H1 (cell line): ENCODE measurements at regions not wholly inside any gene's neighbourhood (a gene's known extent, or its start where the extent isn't known, plus 50 kb on each side); places are given as distances from the start of the nearest gene placed in this dataset.

Source experiments
- CTCF ChIA-PET: fragments of 300-600 bp; sonication (Branson Sonifier 250); formaldehyde crosslinking; loops from one replicate; lab custom pipeline; 2021; ENCODE audit not compliant: partially characterized antibody; lab: Charles Lee
- POLR2A ChIA-PET: fragments of 300-600 bp; sonication (Branson Sonifier 250); formaldehyde crosslinking; loops from one replicate; lab custom pipeline; 2021; ENCODE audit warnings: inconsistent platforms; ENCODE audit not compliant: partially characterized antibody; lab: Charles Lee
- DNase-seq, 2 experiments: peaks; one replicate each; pipeline versions ENCODE4 v3.0.0 to v3.0.0-alpha.2; 2010 to 2022; ENCODE audit warnings: low spot score in 2 of 2, low read depth in 1 of 2, mixed read lengths in 1 of 2
- FAIRE-seq: peaks from 2 replicates; lab custom pipeline; 2011; peaks lifted over from hg19 to GRCh38; lab: Jason Lieb, UNC
- H2AFZ ChIP-seq: 2 replicates; pipeline ENCODE4 v1.8.1; 2012; ENCODE audit warnings: low read length, inconsistent platforms
- H2AK5ac ChIP-seq: 2 replicates; pipeline ENCODE4 v1.6.1; 2013; ENCODE audit warnings: low read depth, low read length
- H2BK120ac ChIP-seq: replicated peaks from 2 replicates; pipeline ENCODE3; 2013; ENCODE audit warnings: low read depth, low read length, inconsistent platforms
- H2BK12ac ChIP-seq: 2 replicates; pipeline ENCODE4 v1.6.1; 2013; ENCODE audit warnings: low read depth, low read length
- H2BK15ac ChIP-seq: 2 replicates; pipeline ENCODE4 v1.6.1; 2013; ENCODE audit warnings: low read length
- H2BK20ac ChIP-seq: 2 replicates; pipeline ENCODE4 v1.6.1; 2013; ENCODE audit warnings: low read length
- H2BK5ac ChIP-seq: 2 replicates; pipeline ENCODE4 v1.6.1; 2013; ENCODE audit warnings: low read depth, low read length
- H3K14ac ChIP-seq: 2 replicates; pipeline ENCODE4 v1.6.1; 2013; ENCODE audit warnings: inconsistent platforms; ENCODE audit not compliant: insufficient read length
- H3K18ac ChIP-seq: 2 replicates; pipeline ENCODE4 v1.6.1; 2013; ENCODE audit warnings: low read length; ENCODE audit errors: extremely low read depth
- H3K23ac ChIP-seq: 2 replicates; pipeline ENCODE4 v1.6.1; 2013; ENCODE audit warnings: inconsistent platforms; ENCODE audit not compliant: insufficient read length
- H3K23me2 ChIP-seq: 2 replicates; pipeline ENCODE4 v1.6.1; 2013; ENCODE audit warnings: low read depth, low read length
- H3K27ac ChIP-seq: 2 replicates; pipeline ENCODE4 v1.6.1; 2011; ENCODE audit warnings: low read depth, low read length, inconsistent platforms
- H3K27me3 ChIP-seq, 4 experiments: replicated peaks in 1 of 4; 1 replicate in 1 of 4; 2 replicates in 3 of 4; pipeline versions ENCODE4 v1.6.1 to v1.8.1; 2011 to 2013; ENCODE audit warnings: low read length in 3 of 4, mild to moderate bottlenecking in 3 of 4, inconsistent platforms in 2 of 4, mixed read lengths in 2 of 4, moderate library complexity in 1 of 4; ENCODE audit not compliant: control insufficient read depth in 3 of 4, insufficient read depth in 3 of 4; ENCODE audit errors: extremely low read depth in 1 of 4
- H3K36me3 ChIP-seq, 4 experiments: 2 replicates each; pipeline versions ENCODE4 v1.6.1 to v1.8.1; 2011 to 2013; ENCODE audit warnings: mild to moderate bottlenecking in 4 of 4, low read length in 3 of 4, moderate library complexity in 2 of 4, control low read depth in 1 of 4, inconsistent platforms in 1 of 4; ENCODE audit not compliant: insufficient read depth in 4 of 4, control insufficient read depth in 2 of 4
- H3K4ac ChIP-seq: replicated peaks from 2 replicates; pipeline ENCODE3; 2013; ENCODE audit warnings: low read length, low read depth, mixed read lengths, inconsistent platforms; ENCODE audit not compliant: insufficient read length
- H3K4me1 ChIP-seq, 4 experiments: replicated peaks in 1 of 4; 1 replicate in 1 of 4; 2 replicates in 3 of 4; pipeline versions ENCODE4 v1.6.1 to v1.8.1; 2011 to 2013; ENCODE audit warnings: low read length in 3 of 4, inconsistent platforms in 2 of 4, mixed read lengths in 1 of 4; ENCODE audit not compliant: insufficient read depth in 4 of 4, control insufficient read depth in 3 of 4
- H3K4me2 ChIP-seq, 2 experiments: 2 replicates each; pipeline versions ENCODE4 v1.6.1 to v1.8.1; 2011 to 2013; ENCODE audit warnings: low read depth in 2 of 2, low read length in 2 of 2, control low read depth in 1 of 2, inconsistent platforms in 1 of 2, mild to moderate bottlenecking in 1 of 2; ENCODE audit not compliant: insufficient read depth in 1 of 2
- H3K4me3 ChIP-seq, 4 experiments: fragments of 200-600, 300-600 bp in 1 of 4; sonication (generic), shearing (Covaris generic), sonication (Bioruptor Twin) in 1 of 4; 2 replicates each; pipeline versions ENCODE4 v1.5.1 to v1.8.1; 2011 to 2016; ENCODE audit warnings: low read length in 4 of 4, low read depth in 3 of 4, control low read depth in 2 of 4, inconsistent platforms in 2 of 4, mild to moderate bottlenecking in 2 of 4, mixed read lengths in 1 of 4, moderate library complexity in 1 of 4; ENCODE audit not compliant: insufficient read depth in 2 of 4; ENCODE audit errors: extremely low read depth in 1 of 4
- H3K56ac ChIP-seq: replicated peaks from 2 replicates; pipeline ENCODE3; 2013; ENCODE audit warnings: low read depth, mild to moderate bottlenecking, mixed read lengths, low read length, inconsistent platforms; ENCODE audit not compliant: insufficient read length
- H3K79me1 ChIP-seq: 2 replicates; pipeline ENCODE4 v1.6.1; 2013; ENCODE audit warnings: low read depth, low read length, control low read depth
- H3K79me2 ChIP-seq, 2 experiments: 2 replicates each; pipeline versions ENCODE4 v1.6.1 to v1.8.1; 2012 to 2013; ENCODE audit warnings: low read length in 2 of 2, mild to moderate bottlenecking in 2 of 2, inconsistent platforms in 1 of 2; ENCODE audit not compliant: insufficient read depth in 2 of 2, control insufficient read depth in 1 of 2
- H3K9ac ChIP-seq, 4 experiments: replicated peaks in 1 of 4; 1 replicate in 1 of 4; 2 replicates in 3 of 4; pipeline versions ENCODE4 v1.6.1 to v1.8.1; 2011 to 2013; ENCODE audit warnings: low read depth in 3 of 4, low read length in 3 of 4, control low read depth in 2 of 4, mild to moderate bottlenecking in 2 of 4, moderate library complexity in 2 of 4, inconsistent platforms in 1 of 4; ENCODE audit errors: extremely low read depth in 1 of 4
- H3K9me3 ChIP-seq, 2 experiments: 2 replicates each; pipeline versions ENCODE4 v1.6.1 to v1.8.1; 2012 to 2013; ENCODE audit warnings: mild to moderate bottlenecking in 2 of 2, moderate library complexity in 2 of 2, control low read depth in 1 of 2, inconsistent platforms in 1 of 2, low read depth in 1 of 2, low read length in 1 of 2, mixed read lengths in 1 of 2; ENCODE audit not compliant: insufficient read depth in 2 of 2
- H4K20me1 ChIP-seq, 2 experiments: replicated peaks in 1 of 2; 2 replicates each; pipeline versions ENCODE3 to v1.8.1; 2011 to 2013; ENCODE audit warnings: inconsistent platforms in 2 of 2, low read length in 2 of 2, mild to moderate bottlenecking in 1 of 2; ENCODE audit not compliant: insufficient read depth in 2 of 2, control insufficient read depth in 1 of 2
- H4K5ac ChIP-seq: 2 replicates; pipeline ENCODE4 v1.6.1; 2013; ENCODE audit warnings: low read length, low read depth, mixed read lengths, inconsistent platforms; ENCODE audit not compliant: insufficient read length
- H4K8ac ChIP-seq: 2 replicates; pipeline ENCODE4 v1.8.0; 2013; ENCODE audit warnings: mild to moderate bottlenecking, moderate library complexity, low read length, inconsistent platforms; ENCODE audit not compliant: insufficient read depth; ENCODE audit errors: extremely low read depth
- H4K91ac ChIP-seq: replicated peaks from 2 replicates; pipeline ENCODE3; 2013; ENCODE audit warnings: low read length, mixed read lengths, inconsistent platforms; ENCODE audit not compliant: insufficient read length
- HDAC2 ChIP-seq, 2 experiments: fragments of 300-600 bp in 1 of 2; sonication (generic) in 1 of 2; IDR thresholded peaks; 2 replicates each; pipeline ENCODE4 v1.6.1; 2011 to 2012; ENCODE audit warnings: low read depth in 2 of 2, low read length in 2 of 2, mild to moderate bottlenecking in 2 of 2, moderate library complexity in 2 of 2, borderline replicate concordance in 1 of 2, inconsistent platforms in 1 of 2
- KDM5A ChIP-seq: fragments of 200-600 bp; IDR thresholded peaks from 2 replicates; pipeline ENCODE4 v1.7.1; 2012; ENCODE audit warnings: mild to moderate bottlenecking, low read length, inconsistent platforms, mixed read lengths
- PHF8 ChIP-seq: fragments of 200-600 bp; sonication (generic); conservative IDR thresholded peaks from 2 replicates; pipeline ENCODE4 v1.7.1; 2012; ENCODE audit warnings: low read depth, mild to moderate bottlenecking, inconsistent platforms, low read length, moderate library complexity
- POU5F1 ChIP-seq: IDR thresholded peaks from 2 replicates; pipeline ENCODE4 v1.6.1; 2011; ENCODE audit warnings: low read depth, mild to moderate bottlenecking, low read length, moderate library complexity
- SIRT6 ChIP-seq: IDR thresholded peaks from one replicate; pipeline ENCODE4 v1.7.1; 2012; ENCODE audit warnings: low read length, inconsistent platforms
- ZNF274 ChIP-seq: IDR thresholded peaks from 2 replicates; pipeline ENCODE4 v1.7.0; 2012; ENCODE audit warnings: low read length, borderline replicate concordance; ENCODE audit errors: extremely low read depth
- WGBS, 2 experiments: shearing (Covaris generic) in 1 of 2; methylation state at CpG; one replicate each; pipeline versions ENCODE4 v1.1.6 to v1.1.7; 2013 to 2015; ENCODE audit warnings: low lambda C conversion rate in 2 of 2, mixed read lengths in 2 of 2, inconsistent platforms in 1 of 2, low coverage in 1 of 2, missing lambda C conversion rate in 1 of 2; ENCODE audit not compliant: insufficient replicate concordance in 2 of 2, insufficient coverage in 1 of 2, insufficient read length in 1 of 2; ENCODE audit errors: extremely low coverage in 1 of 2, missing lambda C conversion rate in 1 of 2; 5-methylcytosine and 5-hydroxymethylcytosine counted together

- Histone ChIP-seq H3K9me3 (no peaks in the 10 kb centered on the region), H2AFZ (no peak overlapping the region), H3K4ac (no peak overlapping the region), H4K5ac (no peak overlapping the region), H3K18ac (no peak overlapping the region), H2BK15ac (no peak overlapping the region), H2BK12ac (no peak overlapping the region), H2BK5ac (no peak overlapping the region), H3K4me1 (no peaks in the 10 kb centered on the region), H3K56ac (no peak overlapping the region), H4K20me1 (no peaks in the 10 kb centered on the region), H2BK20ac (no peak overlapping the region), H3K4me2 (no peak overlapping the region), H3K4me3 (no peak overlapping the region), H3K36me3 (no peaks in the 10 kb centered on the region), H2AK5ac (no peak overlapping the region), H3K27me3 (no peaks in the 10 kb centered on the region), H3K79me2 (no peaks in the 10 kb centered on the region), H3K23me2 (no peaks in the 10 kb centered on the region), H3K14ac (no peak overlapping the region), H3K27ac (no peak overlapping the region), H2BK120ac (no peak overlapping the region), H3K23ac (no peak overlapping the region), H3K79me1 (no peaks in the 10 kb centered on the region), H4K8ac (no peak overlapping the region), H3K9ac (no peak overlapping the region), H4K91ac (no peak overlapping the region)
- FAIRE-seq (no peak), DNase-seq (no peak)
- TF ChIP-seq KDM5A (no peak), POU5F1 (no peak), PHF8 (no peak), SIRT6 (no peak), HDAC2 (IDR thresholded peaks at IDR 0.05; ENCODE audit: borderline replicate concordance in 1 of 2, low read depth in 2 of 2, low read length in 2 of 2) (no peak), ZNF274 (no peak)
- CTCF ChIA-PET = no interaction called here
- WGBS, 2 experiments = 81% methylated on average over 1 of the region's 1 CpG; no CpG with 5 or more reads in 1 of the 2 experiments
- POLR2A ChIA-PET = no interaction called here
These were observed 734.5 kb upstream of the NUDT12 start for GRCh38 chr5:104297076-104297475.
